MM.1S (cell line): ENCODE measurements at regions not wholly inside any gene's neighbourhood (a gene's known extent, or its start where the extent isn't known, plus 50 kb on each side); places are given as distances from the start of the nearest gene placed in this dataset.

Experiments
- CTCF ChIP-seq: fragments of 300-600 bp; sonication (generic); IDR thresholded peaks from 2 replicates; pipeline ENCODE4 v1.5.1; 2016; ENCODE audit warnings: antibody characterized with exemption, low read length, mixed read lengths
- EZH2 ChIP-seq: fragments of 300-600 bp; sonication (generic); optimal IDR thresholded peaks from 2 replicates; pipeline ENCODE3; 2017; ENCODE audit warnings: low read depth, mild to moderate bottlenecking, antibody characterized with exemption, low read length, mixed read lengths

- no peak for TF ChIP-seq CTCF
- TF ChIP-seq EZH2 = no peak
These were observed 107.0 kb downstream of the ARF6 start for GRCh38 chr14:49999826-50000379.
